Renal cortex interstitium (tissue), 11 donors: ENCODE measurements at regions not wholly inside any gene's neighbourhood (a gene's known extent, or its start where the extent isn't known, plus 50 kb on each side); places are given as distances from the start of the nearest gene placed in this dataset.
"Not testable (repeated sequence)": the region's sequence is repeated elsewhere in the genome, so short reads cannot be mapped to it uniquely, and the experiment has no call there.

Experiments used
- DNase-seq, 11 donors: peaks; one replicate each; pipeline ENCODE4 v3.0.0-alpha.2; 2013; ENCODE audit warnings: low read depth in 9 of 11, low spot score in 4 of 11; ENCODE audit errors: extremely low read depth in 1 of 11

- no peak for DNase-seq
Measured at GRCh38 chr15:72851586-72851985, 68.0 kb upstream of the ADPGK start.

GRCh38 chr15:72850833-72851232 is 67.3 kb upstream of the ADPGK start:
- no peak for DNase-seq

- DNase-seq: no peak
Measured at GRCh38 chr15:72847806-72848205, 64.2 kb upstream of the ADPGK start.

GRCh38 chr15:72847033-72847432 is 63.5 kb upstream of the ADPGK start:
- DNase-seq: no peak

GRCh38 chr15:72845981-72846383 is 62.4 kb upstream of the ADPGK start:
- no peak for DNase-seq

GRCh38 chr15:72844067-72844466 is 60.5 kb upstream of the ADPGK start:
- no peak for DNase-seq

GRCh38 chr15:72843340-72843739 is 59.8 kb upstream of the ADPGK start:
- DNase-seq: not testable (repeated sequence)

GRCh38 chr15:72840114-72840513 is 56.6 kb upstream of the ADPGK start:
- no peak for DNase-seq

- DNase-seq: no peak
Measured at GRCh38 chr15:72838311-72838731, 54.8 kb upstream of the ADPGK start.

GRCh38 chr15:72836676-72837330 is 53.2 kb upstream of the ADPGK start:
- DNase-seq: no peak

- no peak for DNase-seq
Measured at GRCh38 chr15:72835294-72835890, 51.8 kb upstream of the ADPGK start.

- DNase-seq: no peak
Measured at GRCh38 chr15:72833561-72833960, 50.0 kb upstream of the ADPGK start.
